HG03469 (cell line): ENCODE measurements at regions not wholly inside any gene's neighbourhood (a gene's known extent, or its start where the extent isn't known, plus 50 kb on each side); places are given as distances from the start of the nearest gene placed in this dataset.
"Not testable (repeated sequence)": the region's sequence is repeated elsewhere in the genome, so short reads cannot be mapped to it uniquely, and the experiment has no call there.

Experiments used
- ATAC-seq: cut with Tn5 transposase; IDR thresholded peaks from one replicate; pipeline ENCODE4 v1.9.1; 2021; ENCODE audit warnings: mild to moderate bottlenecking, moderate library complexity, moderate number of reproducible peaks; ENCODE audit not compliant: unreplicated experiment

- ATAC-seq = peak; percentile 93
These were observed 246.0 kb upstream of the NUDT12 start for GRCh38 chr5:103808464-103809106.

- no peak for ATAC-seq
These were observed 242.1 kb upstream of the NUDT12 start for GRCh38 chr5:103804711-103805110.

GRCh38 chr5:103801681-103802080, 239.1 kb upstream of the NUDT12 start:
- no peak for ATAC-seq

- no peak for ATAC-seq
These were observed 238.3 kb upstream of the NUDT12 start for GRCh38 chr5:103800741-103801495.

DNA sequence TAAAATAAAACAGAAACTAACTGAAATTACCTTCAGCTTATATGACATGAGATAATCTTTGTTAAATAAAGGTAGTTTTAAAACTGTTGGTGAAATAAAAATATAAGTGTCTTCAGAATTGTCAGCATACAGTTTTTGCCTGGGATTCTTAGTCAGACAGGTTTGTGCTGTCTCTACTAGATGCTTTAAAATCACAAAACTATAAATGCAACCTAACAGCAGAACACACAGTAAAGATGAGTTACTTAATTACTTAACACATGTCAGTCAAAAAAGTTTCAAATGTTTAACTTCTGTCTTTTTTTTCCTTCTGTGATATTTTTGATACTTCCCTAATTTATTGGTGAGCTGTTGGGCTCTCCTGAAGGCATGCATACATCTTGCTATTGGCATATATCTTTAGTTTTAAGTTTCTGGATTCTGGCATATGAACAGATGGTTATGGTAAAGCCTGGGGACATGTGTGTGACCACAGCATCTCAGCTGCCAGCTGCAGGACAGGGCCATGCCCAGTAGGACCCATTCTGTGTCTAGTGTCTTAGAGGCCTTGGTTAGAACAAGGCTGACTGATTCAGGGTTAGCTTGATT, 231.1 kb upstream of the NUDT12 start:
- no peak for ATAC-seq

DNA sequence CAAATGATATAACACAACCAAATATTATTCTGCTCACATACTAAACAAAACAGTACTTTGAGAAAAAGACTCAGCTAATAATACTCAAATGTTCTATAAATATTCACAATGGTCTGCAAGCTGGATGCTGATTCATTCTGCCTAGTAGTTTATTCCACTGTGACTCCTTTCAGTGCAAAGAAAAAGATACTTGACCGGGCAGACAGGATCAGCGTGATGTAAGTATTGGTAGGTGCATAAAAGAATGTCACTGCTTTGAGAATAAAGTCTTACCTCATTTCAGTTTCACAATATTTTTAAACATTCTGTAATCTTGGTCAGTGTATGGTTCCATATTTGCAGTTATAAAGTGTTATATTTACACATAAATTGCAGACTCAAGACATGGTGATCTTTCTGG, 223.0 kb upstream of the NUDT12 start:
- no peak for ATAC-seq

DNA sequence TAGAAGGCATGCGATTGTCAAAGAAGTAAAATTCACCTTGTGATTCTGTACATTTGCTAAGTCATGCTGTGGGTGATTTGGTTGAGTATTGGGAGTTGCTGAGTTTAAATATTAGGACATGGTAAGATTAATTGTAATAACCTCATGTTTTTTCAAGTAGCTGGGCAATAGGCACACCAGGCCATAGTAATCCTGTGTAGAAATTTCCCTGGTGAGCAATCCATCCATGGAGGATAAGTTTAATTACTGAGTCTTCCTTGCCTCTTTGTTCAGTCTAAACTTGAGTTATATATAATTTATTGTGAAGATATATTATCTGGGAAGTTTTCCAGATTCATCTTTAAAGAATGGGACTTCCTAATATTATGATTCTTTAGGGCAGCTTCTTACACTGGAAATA, 221.1 kb upstream of the NUDT12 start:
- no peak for ATAC-seq

- ATAC-seq = no peak
These were observed 218.2 kb upstream of the NUDT12 start for GRCh38 chr5:103780794-103781193.

DNA sequence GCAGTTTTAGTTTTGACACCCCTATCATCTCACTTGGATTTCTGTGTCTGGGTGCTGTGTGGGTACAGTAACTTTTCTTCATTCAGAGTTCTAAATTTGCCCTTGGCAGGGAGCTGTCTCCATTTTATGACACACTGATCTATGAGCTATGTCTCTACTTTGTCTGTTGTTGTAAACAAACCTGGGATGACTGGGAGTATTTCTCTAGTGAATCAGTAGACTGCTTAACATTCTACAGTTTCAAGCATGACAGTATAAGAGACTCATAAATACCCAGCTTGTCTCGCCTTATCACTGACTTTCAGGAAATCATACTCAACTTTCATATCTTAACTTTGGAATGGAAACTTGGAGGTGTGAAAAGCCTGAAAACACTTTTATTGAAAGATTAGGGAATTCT, 212.1 kb upstream of the NUDT12 start:
- ATAC-seq = no peak

- no peak for ATAC-seq
These were observed 209.7 kb upstream of the NUDT12 start for GRCh38 chr5:103772248-103772647.

- ATAC-seq = no peak
These were observed 201.8 kb upstream of the NUDT12 start for GRCh38 chr5:103764403-103764802.

GRCh38 chr5:103758996-103759395, 196.4 kb upstream of the NUDT12 start:
- no peak for ATAC-seq

DNA sequence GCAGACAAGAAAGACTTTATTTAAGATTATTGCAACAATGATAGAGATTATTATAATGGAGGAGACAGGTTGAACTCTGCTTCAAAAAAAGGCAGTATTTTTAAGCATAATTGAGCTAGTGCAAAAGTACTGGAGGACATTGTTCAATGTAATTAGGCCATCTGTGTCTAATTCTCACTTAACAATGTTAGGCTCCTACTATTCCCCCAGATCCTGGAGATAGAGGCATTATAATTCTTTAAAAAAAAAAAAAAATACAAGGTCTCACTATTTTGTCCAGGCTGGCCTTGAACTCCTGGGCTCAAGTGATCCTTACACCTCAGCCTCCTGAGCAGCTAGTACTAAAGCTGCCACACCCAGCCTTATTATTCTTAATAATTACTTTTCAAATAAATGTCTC, 193.4 kb upstream of the NUDT12 start:
- no peak for ATAC-seq

DNA sequence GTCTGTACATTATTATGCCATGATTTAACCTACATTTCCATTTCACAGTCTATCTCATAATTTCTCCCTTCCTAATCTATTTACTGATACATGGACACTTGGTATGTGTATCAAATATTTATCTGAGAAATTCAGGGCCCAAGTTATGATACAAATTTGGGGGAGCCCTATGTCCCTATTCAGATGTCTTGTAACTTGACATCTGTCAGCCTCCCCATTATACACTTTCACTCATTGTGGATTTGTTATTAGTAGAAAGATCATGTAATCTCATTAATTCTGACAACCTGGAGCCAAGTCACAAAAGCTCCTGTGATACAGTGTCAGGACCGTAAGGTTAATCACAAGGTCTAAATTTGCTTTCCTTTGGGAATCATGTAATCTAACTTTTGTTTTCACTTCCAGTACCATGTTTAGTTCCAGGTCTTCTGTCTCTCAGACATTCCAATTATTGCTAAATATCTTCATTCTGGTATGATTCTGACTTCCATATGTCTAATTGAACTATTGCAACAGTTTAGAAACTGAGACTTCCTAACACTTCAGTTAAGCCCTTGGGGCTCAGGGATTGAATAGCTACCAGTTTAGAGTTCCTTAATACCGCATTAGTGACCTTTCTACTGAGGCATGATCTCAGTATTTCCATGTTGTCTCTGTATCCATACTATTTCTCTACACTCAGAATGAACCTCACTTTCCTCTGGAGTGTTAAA, 182.9 kb upstream of the NUDT12 start:
- no peak for ATAC-seq

- no peak for ATAC-seq
These were observed 181.6 kb upstream of the NUDT12 start for GRCh38 chr5:103744159-103744558.

DNA sequence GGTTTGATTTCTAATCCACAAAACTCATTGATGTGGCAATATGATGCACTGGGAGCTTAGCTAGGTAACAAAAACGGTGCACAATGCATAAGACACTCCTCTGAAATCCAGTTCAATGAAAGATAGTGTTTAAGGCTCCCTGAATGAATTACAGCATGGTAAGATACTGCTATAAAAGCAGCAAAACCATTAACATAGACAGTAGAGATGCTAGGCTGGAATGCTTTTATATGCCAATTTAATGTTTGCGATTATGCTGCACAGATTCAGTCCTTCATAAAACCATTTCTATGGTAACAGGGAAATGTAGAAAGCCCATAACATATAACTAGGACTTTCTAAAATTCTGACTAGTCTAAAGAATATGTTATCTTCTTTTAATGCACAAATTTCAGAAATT, 180.8 kb upstream of the NUDT12 start:
- no peak for ATAC-seq

- ATAC-seq = no peak
These were observed 179.4 kb upstream of the NUDT12 start for GRCh38 chr5:103741984-103742383.

DNA sequence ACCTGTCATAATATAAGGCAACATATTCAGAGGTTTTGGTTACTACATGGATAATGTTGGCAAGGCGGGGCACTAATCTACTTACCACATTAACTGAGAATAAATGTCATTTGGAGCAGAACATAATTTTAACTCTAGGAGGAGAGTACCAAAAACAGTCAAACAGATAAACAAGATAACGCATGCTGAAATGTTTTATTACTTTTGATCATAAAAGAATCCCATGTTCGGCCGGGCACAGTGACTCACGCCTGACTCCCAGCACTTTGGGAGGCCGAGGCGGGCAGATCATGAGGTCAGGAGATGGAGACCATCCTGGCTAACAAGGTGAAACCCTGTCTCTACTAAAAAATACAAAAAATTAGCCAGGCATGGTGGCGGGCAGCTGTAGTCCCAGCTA, 173.8 kb upstream of the NUDT12 start:
- ATAC-seq = not testable (repeated sequence)

- no peak for ATAC-seq
These were observed 161.7 kb upstream of the NUDT12 start for GRCh38 chr5:103724271-103724670.

GRCh38 chr5:103721183-103721582, 158.6 kb upstream of the NUDT12 start:
- no peak for ATAC-seq

DNA sequence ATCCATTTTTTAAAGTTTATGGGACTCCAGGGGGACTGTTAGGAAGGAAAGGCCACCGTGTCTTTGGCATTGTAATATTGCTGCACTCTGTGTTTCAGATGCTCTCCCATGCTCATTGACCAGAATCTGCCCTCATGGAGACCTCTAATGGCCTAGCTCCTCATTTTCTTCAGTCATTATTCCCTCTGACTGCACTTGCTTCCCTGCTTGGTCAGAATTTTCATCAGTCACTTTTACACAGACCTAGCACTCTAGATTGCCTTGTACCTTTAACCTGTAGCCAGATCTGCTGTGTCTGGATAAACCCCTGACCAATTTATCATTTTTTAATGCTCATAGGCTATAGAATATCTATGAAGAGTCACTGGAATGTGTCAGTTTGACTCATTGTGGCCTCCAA, 155.5 kb upstream of the NUDT12 start:
- ATAC-seq = no peak

- no peak for ATAC-seq
These were observed 146.0 kb upstream of the NUDT12 start for GRCh38 chr5:103708601-103709000.
